AG04450 (cell line): ENCODE measurements at regions not wholly inside any gene's neighbourhood (a gene's known extent, or its start where the extent isn't known, plus 50 kb on each side); places are given as distances from the start of the nearest gene placed in this dataset.

Experiments
- CTCF ChIA-PET: fragments of 300-600, 350-600 bp; formaldehyde crosslinking; extraction: SDS; loops from one replicate; lab custom pipeline; 2022; ENCODE audit warnings: antibody characterized with exemption, inconsistent platforms; lab: Charles Lee
- POLR2A ChIA-PET: fragments of 350-600 bp; formaldehyde crosslinking; extraction: SDS; loops from one replicate; lab custom pipeline; 2021; ENCODE audit warnings: antibody characterized with exemption, inconsistent platforms; lab: Yijun Ruan, JAX
- DNase-seq: peaks from one replicate; pipeline ENCODE4 v3.0.0-alpha.2; 2011; ENCODE audit warnings: low read depth, low spot score
- H3K27ac ChIP-seq: one replicate; pipeline ENCODE4 v1.5.1; 2012; ENCODE audit warnings: low read depth, low read length, control low read depth
- H3K27me3 ChIP-seq: one replicate; pipeline ENCODE4 v1.6.0; 2012; ENCODE audit warnings: low read length; ENCODE audit not compliant: control insufficient read depth, insufficient read depth
- H3K4me3 ChIP-seq: 2 replicates; pipeline ENCODE4 v1.5.1; 2011; ENCODE audit warnings: mild to moderate bottlenecking, low read depth, low read length, control low read depth
- H3K9me3 ChIP-seq: 2 replicates; pipeline ENCODE4 v1.5.1; 2012; ENCODE audit warnings: low read length; ENCODE audit not compliant: control insufficient read depth, insufficient read depth
- TF ChIP-seq, protein P1 (sequence below): IDR thresholded peaks from 2 replicates; pipeline ENCODE4 v1.5.1; 2011; ENCODE audit warnings: low read depth, low read length, control low read depth, inconsistent platforms

DNA sequence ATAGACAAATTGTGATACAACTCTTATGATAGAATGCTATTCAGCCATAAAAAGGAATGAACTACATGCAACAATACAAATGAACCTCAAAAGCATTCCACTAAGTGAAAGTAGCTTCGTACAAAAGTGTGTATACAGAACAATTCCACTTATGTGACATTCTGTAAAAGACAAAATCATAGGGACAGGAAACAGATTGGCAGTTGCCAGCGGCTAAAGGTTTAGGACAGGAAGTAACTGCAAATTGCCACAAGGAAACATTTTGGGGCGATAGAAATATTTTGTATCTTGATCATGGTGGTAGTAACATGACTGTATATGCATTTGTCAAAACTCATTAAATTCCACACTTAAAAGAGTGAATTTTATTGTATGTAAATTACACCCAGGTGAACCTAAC, 113.4 kb downstream of the CAPZA3 start:
- TF ChIP-seq, protein P1, sequence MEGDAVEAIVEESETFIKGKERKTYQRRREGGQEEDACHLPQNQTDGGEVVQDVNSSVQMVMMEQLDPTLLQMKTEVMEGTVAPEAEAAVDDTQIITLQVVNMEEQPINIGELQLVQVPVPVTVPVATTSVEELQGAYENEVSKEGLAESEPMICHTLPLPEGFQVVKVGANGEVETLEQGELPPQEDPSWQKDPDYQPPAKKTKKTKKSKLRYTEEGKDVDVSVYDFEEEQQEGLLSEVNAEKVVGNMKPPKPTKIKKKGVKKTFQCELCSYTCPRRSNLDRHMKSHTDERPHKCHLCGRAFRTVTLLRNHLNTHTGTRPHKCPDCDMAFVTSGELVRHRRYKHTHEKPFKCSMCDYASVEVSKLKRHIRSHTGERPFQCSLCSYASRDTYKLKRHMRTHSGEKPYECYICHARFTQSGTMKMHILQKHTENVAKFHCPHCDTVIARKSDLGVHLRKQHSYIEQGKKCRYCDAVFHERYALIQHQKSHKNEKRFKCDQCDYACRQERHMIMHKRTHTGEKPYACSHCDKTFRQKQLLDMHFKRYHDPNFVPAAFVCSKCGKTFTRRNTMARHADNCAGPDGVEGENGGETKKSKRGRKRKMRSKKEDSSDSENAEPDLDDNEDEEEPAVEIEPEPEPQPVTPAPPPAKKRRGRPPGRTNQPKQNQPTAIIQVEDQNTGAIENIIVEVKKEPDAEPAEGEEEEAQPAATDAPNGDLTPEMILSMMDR = no peak
- DNase-seq = no peak
- Histone ChIP-seq H3K27me3 (no peaks in the 10 kb centered on the region), H3K27ac (no peak overlapping the region), H3K4me3 (no peak overlapping the region), H3K9me3 (no peaks in the 10 kb centered on the region)
- CTCF ChIA-PET = interaction anchor here (1.0 kb wide), 1 partner anchor 421 kb away, joined by 9 read pairs; no protein-coding TSS in a partner anchor
- POLR2A ChIA-PET = no interaction called here

- Histone ChIP-seq H3K27ac (no peak overlapping the region), H3K9me3 (no peaks in the 10 kb centered on the region), H3K4me3 (no peak overlapping the region), H3K27me3 (no peaks in the 10 kb centered on the region)
- TF ChIP-seq, protein P1 = no peak
- no peak for DNase-seq
- ChIA-PET POLR2A (no interaction called here), CTCF (interaction anchor here (1.3 kb wide), 1 partner anchor 604 kb away, joined by 3 read pairs; no protein-coding TSS in a partner anchor)
Observed at GRCh38 chr12:18853570-18854366, 115.8 kb downstream of the CAPZA3 start.

DNA sequence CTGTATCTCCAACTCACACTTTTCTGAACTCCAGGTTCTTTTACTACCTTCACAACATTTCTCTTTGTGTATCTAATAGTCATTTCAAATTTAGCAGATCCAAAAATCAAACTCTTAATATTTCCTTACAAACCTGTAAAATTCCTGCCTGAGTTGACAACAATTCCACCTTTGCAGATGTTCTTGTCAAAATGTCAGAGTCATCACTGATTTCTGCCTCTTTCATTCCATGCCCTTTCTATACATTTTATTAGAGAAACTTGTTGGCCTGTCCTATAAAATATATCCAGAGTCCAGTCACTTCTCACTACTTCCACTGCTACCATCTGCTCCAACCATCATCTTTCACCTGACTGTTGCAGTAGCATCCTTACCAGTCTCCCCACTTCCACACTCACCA, 119.7 kb downstream of the CAPZA3 start:
- Histone ChIP-seq H3K9me3 (no peaks in the 10 kb centered on the region), H3K27me3 (no peaks in the 10 kb centered on the region), H3K27ac (no peak overlapping the region), H3K4me3 (no peak overlapping the region)
- CTCF ChIA-PET = no interaction called here
- no peak for DNase-seq
- TF ChIP-seq, protein P1 = no peak
- POLR2A ChIA-PET = no interaction called here

DNA sequence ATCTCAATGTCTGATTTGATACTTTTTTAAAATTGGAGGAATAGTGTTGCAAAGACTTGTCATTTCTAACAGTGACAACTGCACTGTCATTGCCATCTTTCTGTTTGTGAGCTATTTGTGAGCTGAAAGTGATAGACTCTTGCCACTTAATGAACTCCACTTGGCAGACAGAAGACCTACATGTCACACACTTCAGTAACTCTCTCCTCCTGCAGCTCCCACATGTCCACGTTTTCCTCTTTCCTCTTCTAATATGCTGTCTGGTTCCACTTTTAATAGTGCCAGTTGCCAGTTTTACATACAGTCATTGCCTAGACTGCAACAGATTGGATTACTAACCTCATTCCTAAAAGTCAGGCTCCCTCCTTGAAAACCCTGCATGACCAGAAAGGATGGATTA, 121.5 kb downstream of the CAPZA3 start:
- CTCF ChIA-PET = interaction anchor here (0.6 to 3.5 kb wide), 2 partner anchors 327 to 361 kb away, joined by 3 to 20 read pairs; no protein-coding TSS in a partner anchor
- Histone ChIP-seq H3K9me3 (no peaks in the 10 kb centered on the region), H3K27me3 (no peaks in the 10 kb centered on the region), H3K27ac (no peak overlapping the region), H3K4me3 (no peak overlapping the region)
- POLR2A ChIA-PET = interaction anchor here (0.5 to 0.6 kb wide), 2 partner anchors 316 to 349 kb away, joined by 3 read pairs; no protein-coding TSS in a partner anchor
- TF ChIP-seq, protein P1 = no peak
- no peak for DNase-seq

GRCh38 chr12:18861287-18861858, 123.5 kb downstream of the CAPZA3 start:
- ChIA-PET CTCF (interaction anchor here (0.7 to 3.5 kb wide), 3 partner anchors 12 to 325 kb away, joined by 3 to 20 read pairs (median 4); no protein-coding TSS in a partner anchor), POLR2A (no interaction called here)
- H3K27me3 ChIP-seq = no peaks in the 10 kb centered on the region
- H3K27ac ChIP-seq = no peak overlapping the region
- no peaks in the 10 kb centered on the region for H3K9me3 ChIP-seq
- DNase-seq = no peak
- TF ChIP-seq, protein P1 = peak; percentile 47
- H3K4me3 ChIP-seq = no peak overlapping the region
